GM21515 (cell line): ENCODE measurements at regions not wholly inside any gene's neighbourhood (a gene's known extent, or its start where the extent isn't known, plus 50 kb on each side); places are given as distances from the start of the nearest gene placed in this dataset.
"Not testable (repeated sequence)": the region's sequence is repeated elsewhere in the genome, so short reads cannot be mapped to it uniquely, and the experiment has no call there.

Experiments
- ATAC-seq: cut with Tn5 transposase; IDR thresholded peaks from one replicate; pipeline ENCODE4 v1.9.1; 2021; ENCODE audit not compliant: unreplicated experiment

DNA sequence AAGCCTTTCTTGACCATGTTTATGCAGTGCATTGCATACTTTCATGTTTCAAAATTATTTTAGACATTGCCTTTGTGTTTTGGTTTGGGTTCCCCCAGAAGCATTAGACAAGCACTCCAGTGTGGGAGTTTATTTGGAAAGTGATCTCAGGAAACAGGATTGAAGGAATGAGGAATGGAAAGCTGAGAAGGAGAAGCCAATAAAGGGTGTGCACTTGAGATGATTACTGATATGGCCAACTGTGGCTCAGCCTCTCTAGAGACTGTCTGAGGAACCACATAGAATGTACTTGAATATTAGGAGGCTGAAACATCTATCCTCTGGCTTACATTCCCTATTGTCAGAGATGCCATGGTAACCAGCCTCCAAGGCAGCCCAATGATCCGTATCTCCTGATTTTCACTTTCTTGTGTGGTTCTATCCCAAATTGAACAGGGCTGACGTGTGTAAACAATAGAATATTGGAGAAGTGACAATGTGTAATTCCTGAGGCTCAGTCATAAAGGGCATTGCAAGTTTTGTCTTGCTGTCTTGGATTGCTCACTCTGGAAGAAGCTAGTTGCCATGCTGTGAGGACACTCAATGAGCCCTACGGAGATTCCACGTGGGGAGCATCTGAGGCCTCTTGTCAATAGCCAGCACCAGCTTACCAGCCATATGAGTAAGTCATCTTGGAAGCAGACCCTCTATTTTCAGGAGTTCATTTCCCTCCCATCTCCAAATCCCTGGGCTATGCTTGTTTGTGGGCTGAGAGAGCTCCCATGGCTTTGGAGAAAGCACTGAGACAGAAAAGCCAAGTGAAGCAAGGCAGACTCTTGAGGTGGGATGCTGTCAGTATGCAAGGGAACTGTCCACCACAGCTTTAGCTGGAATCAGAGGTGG is 84.7 kb downstream of the SCN11A start:
- ATAC-seq = no peak

DNA sequence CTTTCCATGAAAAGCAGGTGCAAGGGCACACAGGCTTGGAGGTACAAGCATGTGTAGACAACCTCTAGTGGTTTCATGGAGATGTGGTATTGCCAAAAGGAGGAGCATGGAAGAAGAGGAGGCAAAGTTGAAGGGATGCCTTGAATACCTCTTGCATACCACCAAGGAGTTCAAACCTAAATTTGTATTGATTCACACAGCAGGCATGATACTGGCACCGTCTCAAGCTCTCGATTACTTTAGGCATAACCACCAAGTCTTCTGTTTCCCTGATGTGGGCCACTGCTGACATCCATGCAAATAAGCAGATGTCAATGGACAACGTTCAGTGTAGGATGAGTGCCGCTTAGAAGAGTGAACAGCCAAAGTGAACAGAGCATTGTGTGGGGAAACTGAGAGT is 87.1 kb downstream of the SCN11A start:
- ATAC-seq = no peak

DNA sequence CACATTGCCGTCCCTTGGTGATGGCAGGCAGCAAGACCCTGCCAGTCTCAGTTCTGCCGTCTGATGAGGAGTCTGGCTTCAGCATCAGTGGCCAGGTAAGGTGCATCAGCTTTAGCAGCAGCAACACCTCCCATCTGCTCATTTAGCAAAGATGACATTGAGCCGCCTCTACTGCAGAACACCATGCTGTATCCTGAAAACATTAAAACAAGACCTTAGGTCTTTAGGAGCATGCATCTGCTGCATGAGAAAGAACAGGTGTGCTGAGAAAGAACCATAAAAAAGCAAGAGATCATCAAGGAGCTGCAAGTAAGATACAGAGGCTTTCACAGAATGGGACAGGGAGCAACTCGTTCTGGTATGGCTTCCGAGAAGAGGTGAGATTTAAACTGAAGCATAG is 87.5 kb downstream of the SCN11A start:
- ATAC-seq = no peak

DNA sequence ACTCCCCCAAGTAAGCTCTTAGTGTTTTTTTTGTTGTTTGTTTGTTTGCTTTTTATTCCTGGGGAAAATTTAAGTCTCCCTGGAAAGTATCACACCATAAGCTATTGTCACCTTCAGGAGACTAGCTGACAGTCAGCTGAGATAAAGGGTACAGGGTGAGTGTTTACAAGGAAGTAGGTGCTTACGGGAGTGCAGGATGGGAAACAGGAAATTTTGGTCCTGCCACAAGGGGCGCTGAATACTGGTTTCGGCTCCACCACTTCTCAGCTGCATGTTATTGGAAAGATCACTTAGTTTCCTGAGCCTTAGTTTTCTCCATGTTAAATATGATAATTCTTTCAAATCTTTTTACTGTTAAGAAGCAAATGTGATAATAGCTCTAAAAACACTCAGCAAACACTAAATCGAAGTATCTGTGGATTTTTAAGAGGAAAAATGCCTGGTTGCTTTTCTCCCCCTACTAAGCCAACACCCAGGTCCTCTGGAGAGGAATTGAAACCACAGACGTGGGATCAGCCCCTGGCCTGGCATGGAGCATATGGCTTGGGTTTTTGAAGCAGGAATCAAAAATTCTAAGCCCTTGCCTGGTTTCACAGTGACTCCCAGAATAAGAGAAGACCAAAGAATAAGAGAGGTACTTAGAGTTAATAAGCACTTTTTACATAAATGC is 90.7 kb downstream of the SCN11A start:
- ATAC-seq = no peak

DNA sequence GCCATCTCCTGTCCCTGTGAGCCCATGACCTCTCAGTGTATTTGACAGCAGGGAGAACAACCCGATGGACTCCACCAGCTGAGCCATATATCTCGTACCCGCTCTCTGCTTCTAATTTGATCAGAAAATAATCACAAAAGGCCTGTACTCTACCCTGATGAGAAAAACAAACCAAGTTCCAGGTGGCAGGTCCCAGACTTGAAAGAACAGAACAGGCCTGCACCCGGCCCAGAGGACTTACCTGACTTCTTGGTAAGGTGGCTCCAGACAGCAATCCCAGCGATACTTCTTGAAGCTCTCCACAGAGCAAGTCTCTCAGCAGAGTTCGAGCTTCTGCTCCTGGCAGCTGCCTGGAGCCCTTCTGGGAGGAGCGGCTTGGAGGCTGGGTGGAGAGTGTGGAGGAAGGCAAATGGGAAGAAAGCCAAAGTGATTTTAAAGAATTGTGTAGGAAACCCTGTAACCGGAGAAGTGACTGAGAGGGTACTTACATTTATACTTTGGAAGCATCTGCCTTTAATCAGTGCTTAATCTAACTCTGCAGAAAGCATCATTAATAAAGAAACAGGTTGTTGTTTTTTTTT is 91.6 kb downstream of the SCN11A start:
- no peak for ATAC-seq

DNA sequence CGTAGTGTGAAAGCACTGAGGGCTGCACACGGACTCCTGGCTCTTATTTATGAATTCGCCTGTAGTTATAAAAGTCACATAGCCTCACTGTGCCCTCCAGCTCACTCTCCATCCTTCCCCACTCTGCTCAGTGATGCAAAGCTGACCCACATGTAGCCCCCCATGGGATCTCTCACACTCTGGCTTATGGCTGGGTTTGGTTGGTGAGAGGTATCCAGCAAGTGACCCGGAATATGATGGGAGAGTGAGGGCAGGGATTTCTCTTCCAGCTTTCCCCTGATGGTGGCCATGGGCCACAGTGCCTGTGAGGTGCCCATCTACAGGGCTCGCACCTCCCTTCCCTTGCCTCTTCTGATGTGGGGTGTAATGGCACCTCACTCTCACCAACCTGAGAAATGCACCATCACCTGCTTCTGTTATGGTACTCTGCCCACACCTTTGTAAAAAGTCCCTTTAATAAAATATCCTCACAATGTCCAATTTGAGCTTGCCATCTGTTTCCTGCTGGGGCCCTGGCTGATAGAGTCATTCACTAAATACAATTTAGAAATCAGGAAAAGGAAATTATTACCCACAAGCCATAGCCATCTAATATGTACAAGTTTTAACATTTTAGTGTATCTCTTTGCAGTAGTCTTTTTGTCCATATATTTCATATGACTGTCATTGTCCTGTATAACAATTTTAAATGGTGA is 93.6 kb downstream of the SCN11A start:
- ATAC-seq = no peak

DNA sequence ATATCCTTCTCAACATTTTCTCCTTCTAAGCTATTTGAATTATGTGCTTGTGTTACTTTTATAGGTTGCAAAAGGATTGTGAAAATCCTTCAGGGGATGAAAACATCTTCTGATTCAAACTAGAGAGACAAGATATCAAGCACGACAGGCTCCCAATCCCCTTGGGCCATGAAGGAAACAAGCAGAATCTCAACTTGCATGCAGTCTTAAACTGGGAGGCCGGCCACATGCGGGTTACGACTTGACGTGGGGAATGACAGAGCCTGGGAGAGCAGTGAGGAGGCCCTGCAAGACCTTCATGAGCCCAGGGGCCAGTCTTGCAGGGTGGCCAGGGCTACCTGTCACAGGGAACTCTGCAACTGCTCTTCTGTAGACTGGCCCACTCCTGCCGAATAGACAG is 94.4 kb downstream of the SCN11A start:
- no peak for ATAC-seq

DNA sequence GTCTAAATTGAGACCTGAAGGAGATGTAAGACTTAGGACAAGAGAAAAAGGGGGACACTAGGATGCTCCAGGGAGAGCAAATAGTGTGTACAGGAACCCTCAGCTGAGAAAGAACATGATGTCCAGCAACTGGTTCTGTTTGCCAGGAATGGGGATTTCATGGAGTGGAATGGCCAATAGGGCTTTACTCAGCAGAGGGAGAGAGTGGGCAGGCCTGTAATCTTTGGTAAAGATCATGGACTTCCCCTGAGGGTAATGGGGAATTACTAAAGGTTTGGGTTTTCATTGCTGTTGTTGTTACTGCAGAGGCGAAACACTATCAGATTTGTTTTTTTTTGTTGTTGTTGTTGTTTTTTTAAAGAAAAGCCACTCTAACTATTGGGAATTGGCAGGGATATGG is 99.0 kb downstream of the SCN11A start:
- ATAC-seq = no peak

DNA sequence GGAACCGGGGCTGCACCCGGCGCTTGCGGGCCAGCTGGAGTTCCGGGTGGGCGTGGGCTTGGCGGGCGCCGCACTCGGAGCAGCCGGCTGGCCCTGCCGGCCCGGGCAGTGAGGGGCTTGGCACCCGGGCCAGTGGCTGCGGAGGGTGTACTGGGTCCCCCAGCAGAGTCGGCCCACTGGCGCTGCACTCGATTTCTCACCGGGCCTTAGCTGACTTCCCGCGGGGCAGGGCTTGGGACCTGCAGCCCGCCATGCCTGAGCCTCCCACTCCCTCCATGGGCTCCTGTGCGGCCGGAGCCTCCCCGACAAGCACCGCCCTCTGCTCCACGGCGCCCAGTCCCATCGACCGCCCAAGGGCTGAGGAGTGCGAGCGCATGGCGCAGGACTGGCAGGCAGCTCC is 100.6 kb downstream of the SCN11A start:
- not testable (repeated sequence) for ATAC-seq

DNA sequence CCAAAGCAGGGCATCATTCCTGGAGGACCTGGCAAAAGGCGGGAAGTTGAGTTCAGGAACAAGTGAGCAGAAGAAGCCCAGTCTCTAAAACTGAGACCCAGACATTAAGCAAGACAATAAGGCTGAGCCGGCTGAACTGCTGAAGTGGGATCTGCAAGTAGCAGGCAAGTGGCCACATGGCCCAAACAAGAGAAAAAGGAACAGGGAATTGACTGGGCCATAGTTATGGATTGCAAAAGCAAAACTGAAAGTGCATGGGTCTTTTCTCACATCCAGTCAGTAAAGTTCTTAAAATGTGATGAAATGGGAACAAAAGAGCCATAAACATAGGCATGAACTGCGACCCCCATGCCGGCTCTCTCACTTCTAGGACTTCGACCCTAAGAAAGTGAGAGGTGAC is 101.2 kb downstream of the SCN11A start:
- no peak for ATAC-seq

DNA sequence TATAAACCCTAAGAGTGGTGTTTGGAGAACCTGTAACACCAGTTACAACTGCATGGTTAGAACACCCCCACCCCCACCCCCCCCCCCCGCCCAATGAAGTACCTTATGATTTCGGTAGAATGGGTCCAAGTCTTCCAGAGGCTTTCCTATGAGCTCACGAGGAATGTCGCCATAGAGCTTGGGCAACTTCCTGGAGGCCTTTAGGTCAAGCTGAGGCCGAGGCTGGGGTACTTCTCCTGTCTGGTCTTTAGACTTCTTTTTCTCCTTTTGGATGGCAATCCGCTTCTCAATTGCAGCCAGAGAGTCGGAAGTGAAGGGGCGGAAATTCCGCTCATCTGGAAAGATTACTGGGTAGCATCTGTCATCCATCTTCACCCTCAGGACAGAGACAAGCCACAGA is 101.8 kb downstream of the SCN11A start:
- no peak for ATAC-seq

DNA sequence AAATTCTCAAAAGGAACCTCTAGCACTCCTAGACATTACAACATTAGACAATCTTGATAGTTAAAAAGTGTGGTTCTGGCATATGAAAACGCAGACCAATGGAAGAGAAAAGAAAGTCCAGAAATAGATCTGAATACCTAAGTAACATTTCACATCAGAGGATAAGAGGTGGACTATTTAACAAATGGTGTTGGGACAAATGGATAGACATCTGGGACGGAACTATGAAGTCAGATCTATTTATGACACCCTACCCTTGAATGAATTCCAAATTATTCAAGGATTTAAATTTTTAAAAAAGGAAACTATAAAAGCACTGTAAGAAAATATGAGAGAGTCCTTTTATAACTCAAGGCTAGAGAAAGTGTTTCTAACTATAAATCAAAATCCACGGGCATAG is 111.3 kb downstream of the SCN11A start:
- no peak for ATAC-seq

DNA sequence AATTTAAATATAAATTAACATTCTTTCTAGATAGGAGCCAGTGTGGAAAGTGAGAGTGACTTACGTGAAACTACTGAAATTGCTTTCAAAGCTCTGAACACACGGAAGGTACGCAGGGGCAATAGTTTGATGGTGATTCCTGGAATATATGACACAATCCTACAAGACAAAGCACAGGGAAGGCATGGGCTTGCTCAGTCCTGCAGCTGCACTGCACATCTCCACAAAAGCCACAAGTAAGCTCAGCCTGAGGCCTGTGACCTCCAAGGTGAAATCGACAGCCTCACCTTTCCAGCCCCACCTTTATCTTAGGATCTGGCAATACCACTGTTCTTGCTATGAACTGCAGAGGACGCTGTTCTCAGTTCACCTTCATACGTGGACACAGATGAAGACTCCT is 109.3 kb upstream of the SCN10A start:
- no peak for ATAC-seq

DNA sequence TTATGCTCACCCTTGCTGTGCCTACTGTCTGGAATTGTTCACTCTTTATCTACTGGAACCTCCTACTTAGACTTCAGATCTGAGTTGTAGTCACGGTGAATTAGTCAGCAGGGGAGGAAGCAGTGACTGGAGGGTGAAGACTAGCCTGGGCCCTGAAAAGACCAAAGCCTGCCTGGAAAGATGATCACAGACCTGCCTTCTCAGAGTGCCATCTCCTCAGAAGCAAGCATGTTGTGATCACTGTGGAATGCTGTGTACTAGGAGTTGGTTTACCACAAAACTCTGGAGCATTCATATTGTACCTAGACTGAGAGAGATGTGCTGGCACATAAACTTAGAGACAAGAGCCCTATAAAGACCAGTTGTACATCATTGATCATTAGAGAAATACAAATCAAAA is 100.7 kb upstream of the SCN10A start:
- ATAC-seq = no peak

DNA sequence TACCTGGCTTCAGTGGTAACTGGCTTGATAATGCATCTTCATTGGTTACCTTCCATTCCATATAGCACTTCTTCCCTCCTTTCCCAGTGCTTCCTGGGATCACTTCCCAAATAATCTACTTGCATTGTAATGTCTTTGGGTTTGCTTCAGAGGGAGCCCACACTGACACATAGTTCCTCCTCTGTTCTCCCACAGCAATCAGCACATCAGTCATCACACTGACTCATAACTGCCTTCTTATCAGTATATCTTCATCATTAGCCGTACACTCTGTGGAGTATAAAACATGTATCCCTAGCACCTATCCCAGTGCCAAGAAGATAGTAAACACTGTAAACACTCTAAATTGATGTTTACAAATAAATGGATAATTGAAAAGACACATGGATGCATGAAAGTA is 91.4 kb upstream of the SCN10A start:
- no peak for ATAC-seq

DNA sequence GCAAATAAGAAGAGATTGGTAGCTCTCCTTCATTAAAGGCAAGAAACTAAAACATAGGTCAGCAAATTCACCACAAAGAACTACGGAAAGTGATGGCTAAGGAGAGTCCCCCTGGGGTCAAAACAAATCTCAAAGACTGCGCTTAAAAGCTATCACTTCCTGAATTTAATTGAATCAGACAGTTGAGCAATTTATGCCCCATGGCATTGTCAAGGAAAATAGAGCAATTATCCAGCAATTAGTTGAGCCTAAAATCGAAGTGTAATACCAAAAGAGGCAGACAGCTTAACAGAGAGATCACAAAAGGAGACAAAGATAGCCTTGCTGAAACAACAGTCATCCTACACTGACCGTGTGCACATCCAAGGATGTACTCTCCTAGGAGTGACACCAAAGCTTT is 74.4 kb upstream of the SCN10A start:
- ATAC-seq = no peak

DNA sequence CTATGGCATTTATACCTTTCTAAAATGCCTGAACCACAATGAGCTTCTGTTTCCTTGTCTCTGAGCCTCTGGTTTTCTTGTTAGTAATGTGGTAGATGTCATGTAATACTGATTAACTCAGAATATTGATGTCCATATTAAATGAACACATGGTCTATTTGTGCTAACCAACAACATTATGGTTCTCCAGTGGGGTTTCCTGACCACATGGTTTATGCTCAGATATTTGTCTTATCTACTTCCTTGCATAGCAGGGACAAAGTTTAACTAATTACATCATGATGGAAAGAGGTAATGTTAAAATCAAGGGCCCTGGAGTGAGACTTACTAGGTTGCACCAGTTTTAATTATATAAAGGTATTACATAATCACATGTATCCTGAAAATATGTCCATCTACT is 62.6 kb upstream of the SCN10A start:
- ATAC-seq = no peak
